NT2/D1 (cell line): ENCODE measurements at regions not wholly inside any gene's neighbourhood (a gene's known extent, or its start where the extent isn't known, plus 50 kb on each side); places are given as distances from the start of the nearest gene placed in this dataset.
"Not testable (repeated sequence)": the region's sequence is repeated elsewhere in the genome, so short reads cannot be mapped to it uniquely, and the experiment has no call there.

Experiments
- DNase-seq: peaks from one replicate; pipeline ENCODE4 v3.0.0-alpha.2; 2011; ENCODE audit warnings: low read depth, low spot score
- H3K27me3 ChIP-seq: 2 replicates; pipeline ENCODE4 v1.6.0; 2011; ENCODE audit warnings: mild to moderate bottlenecking; ENCODE audit not compliant: insufficient read length, insufficient read depth
- H3K36me3 ChIP-seq: 2 replicates; pipeline ENCODE4 v1.6.1; 2011; ENCODE audit warnings: mild to moderate bottlenecking, low read length, mixed read lengths; ENCODE audit not compliant: insufficient read depth, insufficient read length
- H3K4me1 ChIP-seq: 2 replicates; pipeline ENCODE4 v1.5.1; 2011; ENCODE audit not compliant: insufficient read depth, insufficient read length
- H3K4me3 ChIP-seq: 2 replicates; pipeline ENCODE4 v1.5.1; 2011; ENCODE audit warnings: low read depth; ENCODE audit not compliant: insufficient read length
- H3K9ac ChIP-seq: 2 replicates; pipeline ENCODE4 v1.6.0; 2011; ENCODE audit warnings: low read depth; ENCODE audit not compliant: insufficient read length
- H3K9me3 ChIP-seq: 2 replicates; pipeline ENCODE4 v1.5.1; 2011; ENCODE audit warnings: mild to moderate bottlenecking, low read length; ENCODE audit not compliant: insufficient read depth
- SUZ12 ChIP-seq: IDR thresholded peaks from 2 replicates; pipeline ENCODE4 v1.6.1; 2011; ENCODE audit not compliant: insufficient read length, insufficient read depth; ENCODE audit errors: extremely low read depth
- YY1 ChIP-seq: IDR thresholded peaks from 2 replicates; pipeline ENCODE4 v1.6.1; 2011; ENCODE audit not compliant: insufficient read length, insufficient read depth
- ZNF274 ChIP-seq: IDR thresholded peaks from 2 replicates; pipeline ENCODE4 v1.6.1; 2011; ENCODE audit warnings: mild to moderate bottlenecking, low read depth, low read length

DNA sequence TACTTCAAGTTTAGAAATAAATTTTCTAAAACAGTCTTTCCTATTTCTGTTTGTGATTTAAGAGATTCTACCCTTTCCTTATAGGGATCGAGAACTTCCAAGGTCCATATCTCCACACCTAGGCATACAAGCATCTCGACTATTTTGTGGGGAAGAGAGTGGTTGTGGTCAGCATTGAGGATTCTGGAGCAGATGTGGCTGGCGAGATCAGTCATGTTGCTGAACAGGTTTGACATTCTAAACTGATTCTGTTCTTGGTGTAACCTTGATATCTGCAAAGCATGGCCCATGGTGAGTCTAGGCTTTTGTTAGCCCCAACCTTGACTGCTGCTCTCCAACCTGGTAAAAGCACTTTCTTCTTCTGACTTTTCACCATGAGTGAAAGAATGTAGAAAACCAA lies 167.6 kb upstream of the POGK start:
- Histone ChIP-seq H3K27me3 (no peaks in the 10 kb centered on the region), H3K9ac (no peak overlapping the region), H3K9me3 (no peaks in the 10 kb centered on the region), H3K4me3 (no peak overlapping the region), H3K4me1 (no peaks in the 10 kb centered on the region), H3K36me3 (no peaks in the 10 kb centered on the region)
- no peak for DNase-seq
- TF ChIP-seq SUZ12 (no peak), YY1 (no peak), ZNF274 (no peak)

GRCh38 chr1:166673722-166674121 lies 165.6 kb upstream of the POGK start:
- Histone ChIP-seq H3K4me3 (no peak overlapping the region), H3K4me1 (no peaks in the 10 kb centered on the region), H3K9me3 (no peaks in the 10 kb centered on the region), H3K36me3 (no peaks in the 10 kb centered on the region), H3K9ac (no peak overlapping the region), H3K27me3 (no peaks in the 10 kb centered on the region)
- TF ChIP-seq YY1 = no peak
- TF ChIP-seq ZNF274 = no peak
- no peak for TF ChIP-seq SUZ12
- DNase-seq = no peak

DNA sequence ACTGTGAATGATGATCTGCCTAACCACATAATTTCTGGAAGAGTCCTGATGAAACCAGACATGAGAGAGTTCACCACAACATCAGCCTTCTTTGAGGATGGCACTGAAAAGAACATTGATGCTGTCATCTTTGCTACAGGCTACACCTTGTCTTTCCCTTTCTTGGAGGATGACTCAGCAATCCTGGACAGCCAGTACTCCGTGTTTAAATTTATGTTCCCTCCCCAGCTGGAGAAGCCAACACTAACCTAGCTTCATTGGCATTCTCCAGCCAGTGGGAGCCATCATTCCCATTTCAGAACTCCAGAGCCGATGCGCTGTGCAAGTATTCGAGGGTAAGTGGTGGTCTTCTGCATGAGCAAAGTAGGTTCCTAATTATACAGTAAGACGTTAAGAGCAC lies 164.1 kb upstream of the POGK start:
- no peak overlapping the region for H3K4me3 ChIP-seq
- H3K9ac ChIP-seq = no peak overlapping the region
- no peaks in the 10 kb centered on the region for H3K27me3 ChIP-seq
- no peaks in the 10 kb centered on the region for H3K4me1 ChIP-seq
- DNase-seq = no peak
- TF ChIP-seq YY1 = no peak
- TF ChIP-seq ZNF274 = no peak
- TF ChIP-seq SUZ12 = no peak
- H3K36me3 ChIP-seq = no peaks in the 10 kb centered on the region
- H3K9me3 ChIP-seq = no peaks in the 10 kb centered on the region

GRCh38 chr1:166676981-166677380 lies 162.3 kb upstream of the POGK start:
- no peaks in the 10 kb centered on the region for H3K9me3 ChIP-seq
- H3K36me3 ChIP-seq = no peaks in the 10 kb centered on the region
- H3K4me3 ChIP-seq = no peak overlapping the region
- no peaks in the 10 kb centered on the region for H3K27me3 ChIP-seq
- no peak overlapping the region for H3K9ac ChIP-seq
- TF ChIP-seq YY1 (no peak), SUZ12 (no peak), ZNF274 (no peak)
- no peaks in the 10 kb centered on the region for H3K4me1 ChIP-seq
- DNase-seq = no peak

- no peaks in the 10 kb centered on the region for H3K9me3 ChIP-seq
- H3K36me3 ChIP-seq = no peaks in the 10 kb centered on the region
- no peak for TF ChIP-seq SUZ12
- TF ChIP-seq YY1 = no peak
- no peak for TF ChIP-seq ZNF274
- H3K27me3 ChIP-seq = no peaks in the 10 kb centered on the region
- H3K4me1 ChIP-seq = no peaks in the 10 kb centered on the region
- no peak overlapping the region for H3K4me3 ChIP-seq
- H3K9ac ChIP-seq = no peak overlapping the region
- DNase-seq = no peak
These were observed 159.9 kb upstream of the POGK start for GRCh38 chr1:166679369-166679768.

- no peak for DNase-seq
- H3K9ac ChIP-seq = no peak overlapping the region
- no peaks in the 10 kb centered on the region for H3K9me3 ChIP-seq
- no peaks in the 10 kb centered on the region for H3K27me3 ChIP-seq
- H3K4me1 ChIP-seq = no peaks in the 10 kb centered on the region
- H3K4me3 ChIP-seq = no peak overlapping the region
- H3K36me3 ChIP-seq = no peaks in the 10 kb centered on the region
- TF ChIP-seq ZNF274 (no peak), YY1 (no peak), SUZ12 (no peak)
These were observed 156.7 kb upstream of the POGK start for GRCh38 chr1:166682588-166682987.

DNA sequence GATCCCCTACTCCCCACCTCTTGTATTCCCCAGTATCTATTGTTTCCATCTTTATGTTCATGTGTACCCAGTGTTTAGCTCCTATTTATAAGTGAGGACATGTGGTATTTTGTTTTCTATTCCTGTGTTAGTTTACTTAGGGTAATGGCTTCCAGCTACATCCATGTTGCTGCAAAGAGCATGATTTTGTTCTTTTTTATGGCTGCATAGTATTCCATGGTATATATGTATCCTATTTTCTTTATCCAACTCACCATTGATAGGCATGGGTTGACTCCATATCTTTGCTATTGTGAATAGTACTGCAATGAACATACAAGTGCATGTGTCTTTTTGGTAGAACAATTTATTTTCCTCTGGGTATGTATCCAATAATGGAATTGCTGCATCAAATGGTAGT lies 154.6 kb upstream of the POGK start:
- not testable (repeated sequence) for H3K4me3 ChIP-seq, H3K4me1 ChIP-seq, H3K9me3 ChIP-seq, H3K9ac ChIP-seq, DNase-seq, H3K36me3 ChIP-seq, H3K27me3 ChIP-seq

DNA sequence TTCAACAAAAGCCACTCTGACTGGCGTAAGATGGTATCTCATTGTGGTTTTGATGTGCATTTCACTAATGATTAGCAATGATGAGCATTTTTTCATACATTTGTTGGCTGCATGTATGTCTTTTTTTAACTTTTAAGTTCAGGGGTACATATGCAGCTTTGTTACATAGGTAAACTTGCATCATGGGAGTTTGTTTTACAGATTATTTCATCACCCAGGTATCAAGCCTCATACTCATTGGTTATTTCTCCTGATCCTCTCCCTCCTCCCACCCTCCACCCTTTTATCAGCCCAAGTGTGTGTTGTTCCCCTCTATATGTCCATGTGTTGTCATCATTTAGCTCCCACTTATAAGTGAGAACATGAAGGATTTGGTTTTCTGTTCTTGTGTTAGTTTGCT lies 154.1 kb upstream of the POGK start:
- Histone ChIP-seq H3K36me3 (no peaks in the 10 kb centered on the region), H3K4me3 (no peak overlapping the region), H3K9ac (no peak overlapping the region), H3K9me3 (no peaks in the 10 kb centered on the region), H3K27me3 (no peaks in the 10 kb centered on the region), H3K4me1 (no peaks in the 10 kb centered on the region)
- TF ChIP-seq SUZ12 (no peak), YY1 (no peak), ZNF274 (no peak)
- DNase-seq = no peak

DNA sequence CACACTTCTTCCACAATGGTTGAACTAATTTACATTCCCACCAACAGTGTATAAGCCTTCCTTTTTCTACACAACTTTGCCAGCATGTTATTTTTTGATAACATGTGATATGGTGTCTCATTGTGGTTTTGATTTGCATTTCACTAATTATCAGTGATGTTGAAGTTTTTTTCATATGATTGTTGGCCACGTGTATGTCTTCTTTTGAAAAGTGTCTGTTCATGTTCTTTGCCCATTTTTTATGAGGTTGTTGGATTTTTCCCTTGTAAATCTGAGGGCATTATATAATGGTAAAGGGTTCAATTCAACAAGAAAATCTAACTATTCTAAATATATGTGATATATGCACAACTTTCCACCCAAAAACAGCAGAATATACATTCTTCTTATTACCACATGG lies 153.4 kb upstream of the POGK start:
- H3K4me1 ChIP-seq, H3K4me3 ChIP-seq, H3K9me3 ChIP-seq, DNase-seq, H3K27me3 ChIP-seq, H3K9ac ChIP-seq, H3K36me3 ChIP-seq: not testable (repeated sequence)

GRCh38 chr1:166690596-166690995 lies 148.7 kb upstream of the POGK start:
- not testable (repeated sequence) for H3K9me3 ChIP-seq, H3K4me1 ChIP-seq, H3K27me3 ChIP-seq, H3K9ac ChIP-seq, H3K36me3 ChIP-seq, H3K4me3 ChIP-seq, DNase-seq
